Stomach (tissue), 8 donors: ENCODE measurements at regions not wholly inside any gene's neighbourhood (a gene's known extent, or its start where the extent isn't known, plus 50 kb on each side); places are given as distances from the start of the nearest gene placed in this dataset.

Experiments used
- DNase-seq, 2 donors: peaks; one replicate each; pipeline versions ENCODE4 v3.0.0 to v3.0.0-alpha.2; 2013 to 2019
- H3K27ac ChIP-seq, 5 donors: fragments of 200-600 bp in 4 of 5; sonication (generic) in 4 of 5; one replicate each; pipeline ENCODE4 v1.5.1; 2013 to 2019; ENCODE audit warnings: mild to moderate bottlenecking in 1 of 5, moderate library complexity in 1 of 5
- H3K27me3 ChIP-seq, 3 donors: fragments of 200-600 bp; sonication (generic); one replicate each; pipeline ENCODE4 v1.5.1; 2017 to 2019; ENCODE audit warnings: mixed run types in 1 of 3
- H3K36me3 ChIP-seq, 4 donors: fragments of 200-600 bp; sonication (generic); 1 replicate in 3 of 4; 2 replicates in 1 of 4; pipeline ENCODE4 v1.5.1; 2016 to 2019
- H3K4me1 ChIP-seq, 4 donors: fragments of 200-600 bp; sonication (generic); one replicate each; pipeline ENCODE4 v1.5.1; 2016 to 2019
- H3K4me3 ChIP-seq, 4 donors: fragments of 200-600 bp; sonication (generic) in 3 of 4; one replicate each; pipeline ENCODE4 v1.5.1; 2016 to 2019; ENCODE audit warnings: mild to moderate bottlenecking in 1 of 4
- H3K9me3 ChIP-seq, 4 donors: fragments of 200-600 bp; sonication (generic); one replicate each; pipeline ENCODE4 v1.5.1; 2016 to 2019
- EP300 ChIP-seq: sonication (generic); formaldehyde crosslinking; IDR thresholded peaks from one replicate; pipeline ENCODE4 v1.6.1; 2017; ENCODE audit warnings: antibody characterized with exemption
- POLR2A ChIP-seq, 4 donors: fragments of 450-650 bp; IDR thresholded peaks; one replicate each; pipeline ENCODE4 v1.6.1; 2016; ENCODE audit warnings: antibody characterized with exemption in 4 of 4, control low read depth in 2 of 4, mild to moderate bottlenecking in 1 of 4, moderate library complexity in 1 of 4
- POLR2AphosphoS5 ChIP-seq, 3 donors: sonication (generic); formaldehyde crosslinking; IDR thresholded peaks; one replicate each; pipeline ENCODE4 v1.6.1; 2016; ENCODE audit warnings: antibody characterized with exemption in 3 of 3
- WGBS, 5 donors: extraction: QIAGEN DNeasy Blood & Tissue Kit in 3 of 5; methylation state at CpG; one replicate each; pipeline versions ENCODE4 v1.1.5 to v1.1.7; 2013 to 2018; 5-methylcytosine and 5-hydroxymethylcytosine counted together
- intact Hi-C: fragments of 100-400 bp; cut with DNase I; formaldehyde crosslinking; loops from one replicate; pipeline ENCODE4 v1.15.1; 2023; ENCODE audit warnings: low total_unique reads
- TF ChIP-seq, protein P1 (sequence below), 7 experiments: fragments of 450-650 bp in 4 of 7; fragments of 200-600 bp in 3 of 7; sonication (generic) in 3 of 7; IDR thresholded peaks; one replicate each; pipeline ENCODE4 v1.5.1; 2016 to 2019; ENCODE audit warnings: antibody characterized with exemption in 7 of 7, control low read depth in 2 of 7, mild to moderate bottlenecking in 1 of 7
- donor health status: healthy with polysubstance abuse.
- donor health status: Bipolar disorder and iron deficiency.
- donor health status: healthy.

DNA sequence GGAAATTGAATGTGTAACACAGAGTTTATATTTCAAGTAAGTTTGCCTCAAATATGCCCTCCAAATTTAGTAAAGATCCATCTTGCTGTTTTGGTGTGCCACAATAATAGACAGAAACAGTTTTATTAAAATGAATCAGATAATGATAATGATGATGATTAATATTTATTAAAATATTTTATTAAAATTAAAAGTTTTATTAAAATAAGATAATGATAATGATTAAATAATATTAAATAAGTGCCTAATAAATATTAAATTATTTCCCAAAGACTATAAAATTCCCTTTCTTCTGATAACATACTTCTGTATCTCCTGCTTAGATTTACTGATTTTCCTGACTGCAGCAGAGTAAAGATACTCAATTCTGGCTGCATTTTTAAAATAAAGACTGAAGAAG is 134.5 kb downstream of the PRDM13 start:
- TF ChIP-seq POLR2A (IDR thresholded peaks at IDR 0.05) (no peak), EP300 (no peak), POLR2AphosphoS5 (IDR thresholded peaks at IDR 0.05) (no peak)
- TF ChIP-seq, protein P1, sequence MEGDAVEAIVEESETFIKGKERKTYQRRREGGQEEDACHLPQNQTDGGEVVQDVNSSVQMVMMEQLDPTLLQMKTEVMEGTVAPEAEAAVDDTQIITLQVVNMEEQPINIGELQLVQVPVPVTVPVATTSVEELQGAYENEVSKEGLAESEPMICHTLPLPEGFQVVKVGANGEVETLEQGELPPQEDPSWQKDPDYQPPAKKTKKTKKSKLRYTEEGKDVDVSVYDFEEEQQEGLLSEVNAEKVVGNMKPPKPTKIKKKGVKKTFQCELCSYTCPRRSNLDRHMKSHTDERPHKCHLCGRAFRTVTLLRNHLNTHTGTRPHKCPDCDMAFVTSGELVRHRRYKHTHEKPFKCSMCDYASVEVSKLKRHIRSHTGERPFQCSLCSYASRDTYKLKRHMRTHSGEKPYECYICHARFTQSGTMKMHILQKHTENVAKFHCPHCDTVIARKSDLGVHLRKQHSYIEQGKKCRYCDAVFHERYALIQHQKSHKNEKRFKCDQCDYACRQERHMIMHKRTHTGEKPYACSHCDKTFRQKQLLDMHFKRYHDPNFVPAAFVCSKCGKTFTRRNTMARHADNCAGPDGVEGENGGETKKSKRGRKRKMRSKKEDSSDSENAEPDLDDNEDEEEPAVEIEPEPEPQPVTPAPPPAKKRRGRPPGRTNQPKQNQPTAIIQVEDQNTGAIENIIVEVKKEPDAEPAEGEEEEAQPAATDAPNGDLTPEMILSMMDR (IDR thresholded peaks at IDR 0.05): no peak
- no peak overlapping the region for H3K27ac ChIP-seq
- H3K9me3 ChIP-seq: no peaks in the 10 kb centered on the region
- H3K4me1 ChIP-seq: no peaks in the 10 kb centered on the region
- no peak for DNase-seq
- no peaks in the 10 kb centered on the region for H3K36me3 ChIP-seq
- peaks cover 0 to 19% (median 8%) of the 10 kb centered on the region in 3 donors for H3K27me3 ChIP-seq
- no peak overlapping the region for H3K4me3 ChIP-seq
- intact Hi-C loops: loop anchor here (10.0 kb wide), 1 partner anchor 276 kb away; no protein-coding TSS in a partner anchor

DNA sequence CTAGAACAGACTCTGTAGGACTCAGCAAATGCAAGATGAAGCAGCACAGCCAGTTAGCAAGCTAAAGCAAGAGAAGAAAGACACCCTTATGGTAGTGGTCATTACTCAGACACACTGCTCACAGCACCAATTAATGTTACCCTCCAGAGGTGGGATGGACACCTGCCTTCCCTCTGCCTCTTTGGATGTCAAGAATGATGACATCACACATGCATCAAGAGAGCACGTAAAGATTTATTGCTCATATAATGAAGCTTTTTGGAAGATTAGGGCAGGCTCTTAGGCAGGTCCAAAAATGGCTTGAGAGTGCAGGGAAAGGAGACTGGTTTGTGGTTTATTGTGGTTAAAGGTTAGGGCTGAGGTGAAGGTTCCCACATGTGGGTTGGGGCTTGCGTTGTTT is 137.0 kb downstream of the PRDM13 start:
- intact Hi-C loops: loop anchor here (10.0 kb wide), 1 partner anchor 279 kb away; no protein-coding TSS in a partner anchor
- DNase-seq: no peak
- WGBS, 5 donors: 67 to 86% (median 79%) methylated on average over 2 of the region's 2 CpGs
- Histone ChIP-seq H3K27me3 (peaks cover 0 to 16% (median 8%) of the 10 kb centered on the region in 3 donors), H3K4me1 (no peaks in the 10 kb centered on the region), H3K4me3 (no peak overlapping the region), H3K9me3 (no peaks in the 10 kb centered on the region), H3K27ac (no peak overlapping the region), H3K36me3 (no peaks in the 10 kb centered on the region)
- TF ChIP-seq, protein P1 (IDR thresholded peaks at IDR 0.05): no peak
- TF ChIP-seq POLR2A (IDR thresholded peaks at IDR 0.05): no peak
- TF ChIP-seq EP300: no peak
- no peak for TF ChIP-seq POLR2AphosphoS5 (IDR thresholded peaks at IDR 0.05)

DNA sequence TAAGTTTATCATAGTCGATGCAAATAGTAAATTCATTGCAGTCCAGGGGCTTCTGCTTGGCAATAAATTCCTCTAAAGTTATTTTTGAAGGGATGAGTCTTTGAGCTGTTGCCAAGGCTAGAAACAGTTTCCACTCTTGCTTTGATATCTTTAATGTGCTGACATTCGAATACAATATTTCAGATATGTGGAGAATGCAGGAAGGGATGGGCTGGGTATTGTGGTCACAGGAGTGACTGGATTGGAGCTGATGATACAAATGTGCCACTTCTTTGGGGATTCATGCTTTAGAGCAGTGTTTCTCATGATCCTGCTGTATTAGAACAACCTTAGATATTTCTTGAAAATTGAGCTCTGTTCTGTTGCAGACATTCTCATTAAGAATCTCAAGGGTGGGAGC is 139.0 kb downstream of the PRDM13 start:
- TF ChIP-seq, protein P1 (IDR thresholded peaks at IDR 0.05): no peak
- TF ChIP-seq POLR2AphosphoS5 (IDR thresholded peaks at IDR 0.05) (no peak), POLR2A (IDR thresholded peaks at IDR 0.05) (no peak), EP300 (no peak)
- Histone ChIP-seq H3K27me3 (peaks cover 0 to 8% (median 4%) of the 10 kb centered on the region in 3 donors), H3K36me3 (no peaks in the 10 kb centered on the region), H3K4me3 (no peak overlapping the region), H3K9me3 (no peaks in the 10 kb centered on the region), H3K4me1 (no peaks in the 10 kb centered on the region), H3K27ac (no peak overlapping the region)
- 42 to 61% (median 54%) methylated on average over 2 of the region's 2 CpGs for WGBS, 5 donors
- DNase-seq: no peak
- intact Hi-C loops: loop anchor here (10.0 kb wide), 1 partner anchor 281 kb away; no protein-coding TSS in a partner anchor

DNA sequence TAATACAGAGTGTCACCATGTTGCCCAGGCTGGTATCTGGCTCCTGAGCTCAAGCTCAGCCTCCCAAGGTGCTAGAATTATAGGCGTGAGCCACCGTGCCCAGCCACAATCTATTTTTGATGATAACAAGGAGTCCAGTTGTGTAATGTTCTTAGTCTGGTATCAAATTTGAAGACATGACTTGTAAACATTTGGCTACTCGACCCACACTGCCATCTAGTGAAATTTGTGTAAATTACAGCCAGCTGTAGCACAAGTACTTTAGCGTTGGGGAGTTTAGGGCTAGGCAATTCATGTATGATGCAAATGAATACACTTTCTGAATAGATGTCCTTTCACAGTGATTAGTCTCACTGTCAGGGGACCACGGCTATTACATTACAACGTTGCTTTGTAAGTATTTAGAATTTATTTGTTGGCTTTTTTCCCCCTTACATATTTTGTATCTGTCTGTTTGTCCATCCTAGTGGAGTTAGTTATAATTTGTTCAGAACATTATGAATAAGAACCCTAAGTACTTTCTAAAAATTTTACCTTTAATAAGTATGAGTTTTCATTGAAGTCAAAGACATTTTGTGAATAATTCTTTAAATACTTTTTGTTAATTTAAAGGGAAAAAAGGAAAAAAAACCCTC is 139.7 kb downstream of the PRDM13 start:
- TF ChIP-seq POLR2A (IDR thresholded peaks at IDR 0.05) (no peak), EP300 (no peak), POLR2AphosphoS5 (IDR thresholded peaks at IDR 0.05) (peak in 1 of 3 donors; percentile 48)
- TF ChIP-seq, protein P1 (IDR thresholded peaks at IDR 0.05): peak in 5 of 7 experiments; percentile 83 to 89 (median 85)
- Histone ChIP-seq H3K27ac (no peak overlapping the region), H3K36me3 (no peaks in the 10 kb centered on the region), H3K4me1 (no peaks in the 10 kb centered on the region), H3K27me3 (peaks cover 0 to 8% (median 4%) of the 10 kb centered on the region in 3 donors), H3K9me3 (no peaks in the 10 kb centered on the region), H3K4me3 (no peak overlapping the region)
- DNase-seq: peak; percentile 65 to 84
- intact Hi-C loops: loop anchor here (10.0 kb wide), 1 partner anchor 282 kb away; no protein-coding TSS in a partner anchor
- 0 to 1% (median 0%) methylated on average over 6 of the region's 6 CpGs for WGBS, 5 donors
